NCI-H2081 (cell line): ENCODE measurements at regions not wholly inside any gene's neighbourhood (a gene's known extent, or its start where the extent isn't known, plus 50 kb on each side); places are given as distances from the start of the nearest gene placed in this dataset.
A peak's percentile ranks its signal among the peaks of the same experiment; 100 is the strongest.
"Not testable (repeated sequence)": the region's sequence is repeated elsewhere in the genome, so short reads cannot be mapped to it uniquely, and the experiment has no call there.

Experiments used
- DNase-seq, 2 experiments: peaks; one replicate each; lab custom pipeline; 2025; lab: John Stamatoyannopoulos, UW

DNA sequence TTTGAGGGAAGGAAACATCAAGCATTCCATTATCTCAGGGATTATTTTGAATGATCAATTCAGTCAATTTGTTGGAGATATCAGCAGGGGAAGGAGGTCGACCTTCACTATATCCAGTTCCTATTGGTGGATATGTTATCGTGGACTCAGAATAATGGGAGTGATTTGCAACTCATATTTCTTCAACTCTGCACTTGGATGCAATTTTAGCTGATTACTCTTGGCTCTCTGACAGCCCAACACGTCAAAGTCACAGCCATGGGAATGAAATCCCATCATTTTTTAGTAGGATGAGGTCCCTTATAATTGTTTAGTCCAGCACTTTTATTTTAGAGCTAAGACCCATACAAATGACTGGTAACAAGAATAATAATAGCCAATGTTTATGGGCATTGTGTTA, 371.8 kb upstream of the RPS23 start:
- DNase-seq, result no peak

DNA sequence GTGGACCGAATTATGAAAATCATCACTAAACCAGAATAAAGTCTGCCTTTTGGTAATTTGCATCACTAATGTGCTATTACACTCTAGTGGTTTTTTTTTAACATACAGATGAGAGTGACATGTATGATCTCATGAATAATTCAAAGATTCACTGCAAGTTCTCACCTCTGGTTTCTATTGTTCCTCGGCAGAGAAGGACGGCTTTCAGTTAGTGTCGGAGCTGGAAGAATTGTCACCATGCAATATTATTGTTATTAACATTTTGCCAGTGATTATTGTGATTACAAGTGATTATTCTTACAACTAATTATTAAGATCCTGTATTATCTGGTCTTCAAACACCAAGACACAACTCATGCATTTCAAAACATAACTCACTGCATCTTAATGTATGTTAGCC, 366.6 kb upstream of the RPS23 start:
- DNase-seq, result no peak

DNA sequence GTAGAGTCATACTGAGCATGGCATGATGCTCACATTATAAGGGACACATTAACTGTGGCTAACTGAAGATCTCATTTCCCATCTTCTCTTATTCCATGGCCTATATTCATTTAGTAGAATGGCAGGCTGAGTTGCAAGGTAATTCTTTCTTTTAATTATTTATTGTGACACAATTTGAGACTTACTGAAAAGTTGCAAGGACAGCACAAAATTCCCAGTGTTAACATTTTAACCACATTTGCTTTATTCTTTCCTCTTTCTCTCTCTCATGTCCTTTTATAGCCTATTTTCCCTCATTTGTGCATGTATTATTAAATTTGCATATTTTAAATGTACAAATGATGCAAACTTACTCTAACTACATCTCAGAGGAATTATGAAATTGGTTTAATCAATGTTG, 366.1 kb upstream of the RPS23 start:
- no peak for DNase-seq

DNA sequence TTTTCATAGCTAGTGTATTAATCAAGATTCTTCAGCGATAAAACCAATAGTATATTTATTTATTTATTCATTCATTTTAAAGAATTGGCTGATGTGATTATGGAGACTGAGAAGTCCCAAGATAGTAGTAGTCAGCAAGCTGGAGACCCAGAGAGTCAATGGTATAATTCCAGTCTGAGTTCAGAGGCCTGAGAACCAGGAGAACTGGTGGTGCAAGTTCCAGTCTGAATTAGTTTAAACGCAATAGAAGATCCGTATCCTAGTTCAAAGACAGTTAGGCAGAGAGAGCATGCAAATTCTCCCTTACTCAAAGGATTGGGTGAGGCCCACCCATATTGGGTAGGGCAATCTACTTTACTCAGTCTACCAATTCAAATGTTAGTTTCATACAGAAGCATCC, 364.2 kb upstream of the RPS23 start:
- no peak for DNase-seq

GRCh38 chr5:82641331-82642003, 363.3 kb upstream of the RPS23 start:
- DNase-seq, result peak; percentile 47 to 75

GRCh38 chr5:82640916-82641315, 362.8 kb upstream of the RPS23 start:
- no peak for DNase-seq

DNA sequence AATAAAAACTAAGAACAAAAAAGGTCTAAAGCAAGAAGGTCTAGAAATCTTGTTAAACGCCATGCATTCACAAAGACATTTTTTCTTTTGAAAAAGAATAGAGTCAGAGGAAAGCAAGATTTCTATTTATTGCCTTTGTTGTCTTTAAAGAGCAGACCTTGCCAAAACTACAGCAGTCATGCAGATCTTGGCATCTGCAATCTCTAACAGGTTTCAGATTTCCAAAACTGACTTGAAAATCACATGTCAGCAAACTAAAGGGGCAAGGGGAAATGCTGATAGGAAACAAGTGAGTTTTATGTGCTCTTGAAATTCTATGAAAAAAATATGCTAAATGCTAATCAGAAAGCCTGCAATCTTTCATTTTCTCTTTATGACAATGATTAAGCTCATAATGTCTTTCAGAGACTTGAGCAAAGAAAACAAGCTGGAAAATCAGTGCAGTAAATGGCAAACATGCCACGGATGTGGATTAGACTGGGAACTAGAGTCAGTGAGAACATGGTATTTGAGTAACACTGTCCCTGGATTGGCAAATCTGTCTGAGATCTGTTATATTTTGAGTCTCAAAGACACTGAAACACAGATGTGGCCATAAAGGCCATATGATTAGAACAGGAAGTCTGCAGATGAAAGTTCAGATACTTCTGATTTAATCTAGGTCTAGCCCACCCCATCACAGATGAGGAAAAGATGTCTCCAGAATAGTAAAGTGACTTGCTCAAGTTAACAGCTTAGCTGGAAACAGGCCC, 361.4 kb upstream of the RPS23 start:
- no peak for DNase-seq

GRCh38 chr5:82636591-82636990, 358.4 kb upstream of the RPS23 start:
- DNase-seq, result no peak

- DNase-seq, result no peak
These were observed 357.6 kb upstream of the RPS23 start for GRCh38 chr5:82635561-82636288.

- DNase-seq, result no peak
These were observed 350.3 kb upstream of the RPS23 start for GRCh38 chr5:82628364-82628910.

GRCh38 chr5:82626905-82627591, 348.9 kb upstream of the RPS23 start:
- DNase-seq, result not testable (repeated sequence)

- DNase-seq, result not testable (repeated sequence)
These were observed 347.9 kb upstream of the RPS23 start for GRCh38 chr5:82626012-82626411.

GRCh38 chr5:82624062-82624461, 345.9 kb upstream of the RPS23 start:
- no peak for DNase-seq

DNA sequence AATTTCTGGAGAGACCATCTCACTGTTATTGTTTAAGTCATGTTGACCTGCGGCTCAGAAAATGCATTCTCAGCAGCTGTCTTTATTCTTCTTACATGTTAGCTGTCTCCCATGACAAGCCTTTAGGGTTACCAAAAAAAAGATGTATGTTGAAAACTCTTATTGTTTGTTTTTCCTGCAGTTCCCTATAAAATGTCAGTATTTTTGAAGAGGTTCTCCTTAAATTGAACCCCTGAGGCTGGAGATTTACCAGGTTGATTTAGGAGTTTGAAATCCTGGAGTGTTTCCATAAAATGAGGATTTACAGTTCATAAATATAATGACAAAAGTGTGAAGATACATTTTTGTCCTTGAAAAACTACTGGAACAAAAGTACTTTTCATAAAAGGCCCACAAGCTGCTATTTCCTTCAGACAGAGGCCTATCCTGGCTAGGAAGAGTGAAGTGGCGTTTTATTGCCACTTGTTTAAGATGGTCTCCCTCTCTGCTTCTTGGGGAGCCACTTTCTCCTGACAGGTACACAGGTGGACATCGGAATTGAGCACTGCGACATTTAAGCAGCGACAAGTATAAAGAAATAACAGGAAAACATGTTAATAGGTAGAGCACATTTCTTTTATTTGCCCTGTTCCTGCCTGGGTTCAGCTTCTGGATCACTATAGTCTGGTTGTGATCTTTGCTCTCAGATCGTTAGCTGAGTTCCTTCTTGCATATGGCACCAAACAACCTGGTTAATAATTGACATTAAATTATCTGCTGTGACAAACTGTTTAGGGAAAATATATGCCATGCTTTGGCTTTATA, 344.8 kb upstream of the RPS23 start:
- no peak for DNase-seq

GRCh38 chr5:82622205-82622604, 344.1 kb upstream of the RPS23 start:
- no peak for DNase-seq

DNA sequence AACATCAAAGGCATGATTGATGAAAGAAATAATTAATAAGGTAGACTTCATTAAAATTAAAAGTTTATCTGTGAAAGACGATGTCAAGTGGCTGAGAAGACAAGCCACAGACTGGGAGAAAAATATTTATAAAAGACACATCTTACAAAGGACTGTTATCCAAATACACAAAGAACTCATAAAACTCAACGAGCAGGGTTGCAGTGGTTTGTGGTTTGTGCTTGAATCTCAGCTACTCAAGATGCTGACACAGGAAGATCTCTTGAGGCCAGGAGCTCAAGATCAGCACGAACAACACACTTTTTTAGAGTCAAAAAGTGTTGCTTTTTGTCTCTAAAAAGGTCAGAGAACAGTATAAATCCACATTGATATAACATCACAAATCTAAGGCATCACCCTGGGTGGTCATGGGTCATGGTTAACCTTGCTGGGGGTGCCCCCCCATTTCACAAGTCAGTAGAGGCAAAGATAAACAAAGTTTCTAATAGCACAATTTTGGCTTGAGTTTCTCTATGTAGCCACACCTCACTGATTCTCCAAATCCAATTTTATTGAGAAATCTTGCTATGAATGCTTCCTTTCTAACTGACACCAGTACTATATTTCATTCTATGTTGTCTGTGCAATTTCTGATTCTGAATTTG, 342.9 kb upstream of the RPS23 start:
- DNase-seq, result no peak

DNA sequence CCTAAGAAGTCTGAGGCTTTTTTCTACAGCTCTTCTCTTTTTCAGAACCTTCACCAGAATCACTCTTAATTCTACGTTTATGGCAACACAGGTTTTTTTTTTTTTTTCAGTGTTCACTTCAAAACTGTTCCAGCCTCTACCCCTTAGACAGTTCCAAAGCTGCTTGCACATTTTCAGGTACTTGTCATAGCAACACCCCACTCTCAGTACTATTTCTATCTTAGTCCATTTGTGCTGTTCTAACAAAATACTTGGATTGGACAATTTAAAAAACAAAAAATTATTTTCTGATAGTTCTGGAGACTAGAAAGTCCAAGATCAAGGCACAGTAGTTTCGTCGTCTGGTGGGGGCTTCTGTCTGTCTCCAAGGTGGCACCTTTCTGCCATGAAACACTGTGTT, 340.9 kb upstream of the RPS23 start:
- DNase-seq, result no peak

- no peak for DNase-seq
These were observed 336.6 kb upstream of the RPS23 start for GRCh38 chr5:82614706-82615105.

DNA sequence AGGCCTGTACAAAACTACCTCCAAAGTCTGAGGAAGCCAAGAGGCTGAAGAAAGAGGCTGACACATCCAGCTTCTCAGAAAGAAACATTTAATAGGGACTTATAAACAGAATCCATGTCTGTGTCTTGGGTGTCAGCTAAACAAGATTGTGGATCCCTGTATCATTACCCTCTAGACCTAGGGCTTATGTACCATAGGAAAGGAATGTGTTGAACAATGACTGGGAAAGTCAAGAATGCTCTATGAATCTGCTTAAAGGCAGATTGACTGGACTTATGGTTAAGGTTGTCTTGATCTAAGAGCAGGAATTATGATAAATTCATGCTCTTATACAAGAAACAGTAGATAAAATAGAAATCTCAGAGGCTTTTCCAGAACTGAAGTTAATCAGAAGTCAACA, 335.7 kb upstream of the RPS23 start:
- DNase-seq, result no peak

DNA sequence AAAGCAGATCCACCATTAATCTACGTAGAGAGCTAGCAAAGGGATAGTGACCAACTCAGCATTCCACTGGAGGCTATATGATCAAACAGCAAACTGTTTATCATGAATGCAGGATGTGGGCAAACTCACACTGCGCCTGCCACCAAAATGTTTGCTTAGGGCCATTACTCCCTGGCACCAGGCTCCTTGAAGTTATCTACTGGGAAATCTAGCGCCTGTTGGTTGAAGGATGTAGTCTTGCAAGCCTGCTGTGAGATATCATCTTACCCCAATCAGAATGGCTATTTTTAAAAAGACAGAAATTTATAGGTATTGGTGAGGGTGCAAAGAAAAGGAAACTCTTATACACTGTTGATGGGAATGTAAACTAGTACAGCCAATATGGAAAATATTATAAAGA, 332.5 kb upstream of the RPS23 start:
- DNase-seq, result no peak

- DNase-seq, result no peak
These were observed 327.4 kb upstream of the RPS23 start for GRCh38 chr5:82605441-82605973.
